ENCODE measurements at regions not wholly inside any gene's neighbourhood (a gene's known extent, or its start where the extent isn't known, plus 50 kb on each side); places are given as distances from the start of the nearest gene placed in this dataset.

DNA sequence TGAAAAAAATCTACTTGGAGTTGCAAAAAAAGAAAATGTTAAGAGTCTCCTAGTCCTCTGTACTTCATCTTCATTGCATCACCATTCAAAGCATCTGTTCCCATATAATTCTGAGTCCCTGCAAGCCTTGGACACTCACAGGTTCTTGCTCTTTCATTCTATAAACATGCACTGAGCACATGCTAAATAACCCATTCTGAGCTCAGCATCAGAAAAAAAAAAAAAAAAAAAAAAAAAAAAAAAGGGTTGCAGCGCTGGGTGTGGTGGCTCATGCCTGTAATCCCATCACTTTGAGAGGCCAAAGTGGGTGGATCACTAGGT lies 834.0 kb upstream of the AMELY start:
- TF ChIP-seq POLR2A (IDR thresholded peaks at IDR 0.05), result no peak
- TF ChIP-seq, protein P1, sequence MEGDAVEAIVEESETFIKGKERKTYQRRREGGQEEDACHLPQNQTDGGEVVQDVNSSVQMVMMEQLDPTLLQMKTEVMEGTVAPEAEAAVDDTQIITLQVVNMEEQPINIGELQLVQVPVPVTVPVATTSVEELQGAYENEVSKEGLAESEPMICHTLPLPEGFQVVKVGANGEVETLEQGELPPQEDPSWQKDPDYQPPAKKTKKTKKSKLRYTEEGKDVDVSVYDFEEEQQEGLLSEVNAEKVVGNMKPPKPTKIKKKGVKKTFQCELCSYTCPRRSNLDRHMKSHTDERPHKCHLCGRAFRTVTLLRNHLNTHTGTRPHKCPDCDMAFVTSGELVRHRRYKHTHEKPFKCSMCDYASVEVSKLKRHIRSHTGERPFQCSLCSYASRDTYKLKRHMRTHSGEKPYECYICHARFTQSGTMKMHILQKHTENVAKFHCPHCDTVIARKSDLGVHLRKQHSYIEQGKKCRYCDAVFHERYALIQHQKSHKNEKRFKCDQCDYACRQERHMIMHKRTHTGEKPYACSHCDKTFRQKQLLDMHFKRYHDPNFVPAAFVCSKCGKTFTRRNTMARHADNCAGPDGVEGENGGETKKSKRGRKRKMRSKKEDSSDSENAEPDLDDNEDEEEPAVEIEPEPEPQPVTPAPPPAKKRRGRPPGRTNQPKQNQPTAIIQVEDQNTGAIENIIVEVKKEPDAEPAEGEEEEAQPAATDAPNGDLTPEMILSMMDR (IDR thresholded peaks at IDR 0.05), result no peak
